GM23248 (cell line): ENCODE measurements at regions not wholly inside any gene's neighbourhood (a gene's known extent, or its start where the extent isn't known, plus 50 kb on each side); places are given as distances from the start of the nearest gene placed in this dataset.

ENCODE experiments used
- DNase-seq: peaks from one replicate; pipeline ENCODE4 v3.0.0-alpha.2; 2015
- H2AFZ ChIP-seq: fragments of 200-600 bp; sonication (generic); 2 replicates; pipeline ENCODE4 v1.6.1; 2016; ENCODE audit warnings: antibody characterized with exemption
- H3F3A ChIP-seq: fragments of 200-600 bp; sonication (generic); 2 replicates; pipeline ENCODE4 v1.6.1; 2016; ENCODE audit warnings: mild to moderate bottlenecking, antibody characterized with exemption, mixed run types; ENCODE audit not compliant: insufficient read depth
- H3K27ac ChIP-seq: fragments of 200-600 bp; sonication (generic); 2 replicates; pipeline ENCODE4 v1.5.1; 2016; ENCODE audit warnings: mild to moderate bottlenecking
- H3K27me3 ChIP-seq: fragments of 200-600 bp; sonication (generic); replicated peaks from 2 replicates; pipeline ENCODE4 v1.6.1; 2016; ENCODE audit warnings: mild to moderate bottlenecking; ENCODE audit not compliant: insufficient read depth
- H3K36me3 ChIP-seq: fragments of 200-600 bp; sonication (generic); 2 replicates; pipeline ENCODE4 v1.6.1; 2016; ENCODE audit warnings: low read depth, mild to moderate bottlenecking
- H3K4me1 ChIP-seq: fragments of 200-600 bp; sonication (generic); 2 replicates; pipeline ENCODE4 v1.6.1; 2016; ENCODE audit warnings: mild to moderate bottlenecking; ENCODE audit not compliant: insufficient read depth
- H3K4me2 ChIP-seq: fragments of 200-600 bp; sonication (generic); one replicate; pipeline ENCODE4 v1.6.1; 2016; ENCODE audit warnings: mild to moderate bottlenecking; ENCODE audit not compliant: unreplicated experiment
- H3K4me3 ChIP-seq: fragments of 200-600 bp; sonication (generic); 2 replicates; pipeline ENCODE4 v1.5.1; 2016; ENCODE audit warnings: mild to moderate bottlenecking
- H3K79me2 ChIP-seq: fragments of 200-600 bp; sonication (generic); 2 replicates; pipeline ENCODE4 v1.6.1; 2016; ENCODE audit warnings: mild to moderate bottlenecking; ENCODE audit not compliant: insufficient read depth
- H3K9ac ChIP-seq: fragments of 200-600 bp; sonication (generic); 2 replicates; pipeline ENCODE4 v1.6.1; 2016; ENCODE audit warnings: mild to moderate bottlenecking
- H3K9me2 ChIP-seq: fragments of 200-600 bp; sonication (generic); 2 replicates; pipeline ENCODE4 v1.6.1; 2016; ENCODE audit warnings: mixed run types, mild to moderate bottlenecking, moderate library complexity; ENCODE audit not compliant: insufficient read depth
- H3K9me3 ChIP-seq: fragments of 200-600 bp; sonication (generic); one replicate; pipeline ENCODE4 v1.6.1; 2017; ENCODE audit warnings: low read depth
- H4K20me1 ChIP-seq: fragments of 200-600 bp; sonication (generic); 2 replicates; pipeline ENCODE4 v1.6.0; 2016; ENCODE audit not compliant: insufficient read depth
- EZH2 ChIP-seq: fragments of 200-600 bp; sonication (generic); IDR thresholded peaks from 2 replicates; pipeline ENCODE4 v1.6.1; 2018; ENCODE audit warnings: antibody characterized with exemption, mild to moderate bottlenecking; ENCODE audit not compliant: insufficient read depth, poor library complexity, severe bottlenecking
- EZH2phosphoT487 ChIP-seq: fragments of 200-600 bp; sonication (generic); IDR thresholded peaks from 2 replicates; pipeline ENCODE4 v1.6.1; 2018; ENCODE audit warnings: antibody characterized with exemption, moderate library complexity, mild to moderate bottlenecking, low read depth; ENCODE audit not compliant: insufficient read depth
- WGBS, 2 experiments: methylation state at CpG; one replicate each; pipeline ENCODE4 v1.1.6; 2015 to 2017; ENCODE audit warnings: low lambda C conversion rate in 2 of 2, low coverage in 1 of 2; ENCODE audit errors: missing lambda C conversion rate in 2 of 2; 5-methylcytosine and 5-hydroxymethylcytosine counted together
- in situ Hi-C: fragments of 300-500 bp; cut with MboI; formaldehyde crosslinking; loops from 2 replicates; pipeline ENCODE4 v1.15.0; 2020

- no peak for DNase-seq
- 53 to 57% methylated on average over 5 of the region's 5 CpGs for WGBS, 2 experiments
- Histone ChIP-seq H3K27ac (no peak overlapping the region), H3K4me2 (no peak overlapping the region), H4K20me1 (no peaks in the 10 kb centered on the region), H3K9ac (no peak overlapping the region), H3K27me3 (no peaks in the 10 kb centered on the region), H3K36me3 (no peaks in the 10 kb centered on the region), H3K9me3 (no peaks in the 10 kb centered on the region), H3K4me3 (no peak overlapping the region), H2AFZ (no peak overlapping the region), H3K9me2 (no peaks in the 10 kb centered on the region), H3F3A (no peaks in the 10 kb centered on the region), H3K4me1 (no peaks in the 10 kb centered on the region), H3K79me2 (no peaks in the 10 kb centered on the region)
- in situ Hi-C loops: no loop called here
- TF ChIP-seq EZH2phosphoT487: no peak
- TF ChIP-seq EZH2: no peak
Measured at GRCh38 chr1:4053774-4054173, 153.7 kb upstream of the C1orf174 start.

- Histone ChIP-seq H2AFZ (no peak overlapping the region), H3K36me3 (no peaks in the 10 kb centered on the region), H3K9me2 (no peaks in the 10 kb centered on the region), H3K27me3 (no peaks in the 10 kb centered on the region), H3K4me3 (no peak overlapping the region), H4K20me1 (no peaks in the 10 kb centered on the region), H3K4me2 (no peak overlapping the region), H3F3A (no peaks in the 10 kb centered on the region), H3K9ac (no peak overlapping the region), H3K4me1 (no peaks in the 10 kb centered on the region), H3K79me2 (no peaks in the 10 kb centered on the region), H3K9me3 (no peaks in the 10 kb centered on the region), H3K27ac (no peak overlapping the region)
- 44 to 53% methylated on average over 16 of the region's 16 CpGs for WGBS, 2 experiments
- TF ChIP-seq EZH2phosphoT487 (no peak), EZH2 (no peak)
- no peak for DNase-seq
- in situ Hi-C loops: no loop called here
Measured at GRCh38 chr1:4055294-4055967, 155.4 kb upstream of the C1orf174 start.

- TF ChIP-seq EZH2phosphoT487: no peak
- no peak for TF ChIP-seq EZH2
- Histone ChIP-seq H3K4me2 (no peak overlapping the region), H3K9me2 (no peaks in the 10 kb centered on the region), H3K36me3 (no peaks in the 10 kb centered on the region), H2AFZ (no peak overlapping the region), H3K9ac (no peak overlapping the region), H3K27me3 (no peaks in the 10 kb centered on the region), H3K4me3 (no peak overlapping the region), H3K9me3 (no peaks in the 10 kb centered on the region), H3K4me1 (no peaks in the 10 kb centered on the region), H4K20me1 (no peaks in the 10 kb centered on the region), H3K27ac (no peak overlapping the region), H3K79me2 (no peaks in the 10 kb centered on the region), H3F3A (no peaks in the 10 kb centered on the region)
- no peak for DNase-seq
- WGBS, 2 experiments: 49 to 58% methylated on average over 9 of the region's 9 CpGs
- in situ Hi-C loops: no loop called here
Measured at GRCh38 chr1:4056422-4056821, 156.3 kb upstream of the C1orf174 start.

GRCh38 chr1:4056989-4057388 is 156.9 kb upstream of the C1orf174 start:
- no peaks in the 10 kb centered on the region for H3K27me3 ChIP-seq
- in situ Hi-C loops: no loop called here
- H3F3A ChIP-seq: no peaks in the 10 kb centered on the region
- no peaks in the 10 kb centered on the region for H3K4me1 ChIP-seq
- no peaks in the 10 kb centered on the region for H4K20me1 ChIP-seq
- DNase-seq: no peak
- no peak overlapping the region for H2AFZ ChIP-seq
- H3K4me3 ChIP-seq: no peak overlapping the region
- H3K9me2 ChIP-seq: no peaks in the 10 kb centered on the region
- no peaks in the 10 kb centered on the region for H3K9me3 ChIP-seq
- no peak overlapping the region for H3K9ac ChIP-seq
- no peak overlapping the region for H3K4me2 ChIP-seq
- WGBS, 2 experiments: 49 to 53% methylated on average over 7 of the region's 7 CpGs
- no peak overlapping the region for H3K27ac ChIP-seq
- TF ChIP-seq EZH2phosphoT487: no peak
- no peak for TF ChIP-seq EZH2
- H3K79me2 ChIP-seq: no peaks in the 10 kb centered on the region
- no peaks in the 10 kb centered on the region for H3K36me3 ChIP-seq
